IMR-90 (cell line): ENCODE measurements at regions not wholly inside any gene's neighbourhood (a gene's known extent, or its start where the extent isn't known, plus 50 kb on each side); places are given as distances from the start of the nearest gene placed in this dataset.

Source experiments
- ATAC-seq: fragments of 200-7000 bp; cut with Tn5 transposase; 2 replicates; pipeline ENCODE4 v1.9.1; 2020; ENCODE audit warnings: low read depth, mild to moderate bottlenecking, moderate library complexity
- BruUV-seq: library from RNA; stranded (reverse); fragments of 400-500 nt; replicated peaks from 2 replicates; lab custom pipeline; 2021; lab: Mats Ljungman, UMichigan
- CTCF ChIA-PET: fragments of 300-600 bp; formaldehyde crosslinking; extraction: SDS; loops from one replicate; lab custom pipeline; 2021; ENCODE audit warnings: antibody characterized with exemption; lab: Yijun Ruan, JAX
- POLR2A ChIA-PET: fragments of 300-600 bp; sonication (Branson Sonifier 250); formaldehyde crosslinking; loops from one replicate; lab custom pipeline; 2022; ENCODE audit warnings: antibody characterized with exemption; ENCODE audit not compliant: unreplicated experiment; lab: Charles Lee
- DNase-seq: peaks from one replicate; pipeline ENCODE4 v3.0.0; 2013
- H2AFZ ChIP-seq: replicated peaks from 2 replicates; pipeline ENCODE3; 2013; ENCODE audit warnings: low read length, mild to moderate bottlenecking; ENCODE audit not compliant: poor library complexity
- H2AK5ac ChIP-seq: 2 replicates; pipeline ENCODE4 v1.6.1; 2013; ENCODE audit warnings: low read depth, low read length, inconsistent platforms
- H2AK9ac ChIP-seq: replicated peaks from 2 replicates; pipeline ENCODE3; 2013; ENCODE audit warnings: mild to moderate bottlenecking, low read depth, low read length, moderate library complexity; ENCODE audit not compliant: poor library complexity
- H2BK120ac ChIP-seq: 2 replicates; pipeline ENCODE4 v1.6.1; 2013; ENCODE audit warnings: low read depth, low read length, inconsistent platforms
- H2BK15ac ChIP-seq: 3 replicates; pipeline ENCODE4 v1.6.1; 2013; ENCODE audit warnings: low read depth, low read length, inconsistent platforms
- H2BK20ac ChIP-seq: 2 replicates; pipeline ENCODE4 v1.6.1; 2013; ENCODE audit warnings: low read depth, mild to moderate bottlenecking, inconsistent platforms, low read length, moderate library complexity
- H2BK5ac ChIP-seq: 2 replicates; pipeline ENCODE4 v1.6.1; 2013; ENCODE audit warnings: mild to moderate bottlenecking, low read depth, low read length, inconsistent platforms; ENCODE audit not compliant: poor library complexity, severe bottlenecking
- H3K14ac ChIP-seq: replicated peaks from 2 replicates; pipeline ENCODE4 v1.6.1; 2013; ENCODE audit warnings: low read depth, low read length, inconsistent platforms
- H3K18ac ChIP-seq: 2 replicates; pipeline ENCODE4 v1.6.1; 2013; ENCODE audit warnings: low read depth, low read length, control low read depth
- H3K23ac ChIP-seq: 2 replicates; pipeline ENCODE4 v1.6.1; 2013; ENCODE audit warnings: low read depth, low read length, inconsistent platforms
- H3K27ac ChIP-seq: 2 replicates; pipeline ENCODE4 v1.5.1; 2013; ENCODE audit warnings: mild to moderate bottlenecking, control low read depth, low read length; ENCODE audit not compliant: insufficient read depth
- H3K27me3 ChIP-seq: 2 replicates; pipeline ENCODE4 v1.6.1; 2013; ENCODE audit warnings: low read length; ENCODE audit not compliant: control insufficient read depth, insufficient read depth
- H3K36me3 ChIP-seq: 2 replicates; pipeline ENCODE4 v1.6.1; 2013; ENCODE audit warnings: low read length, mixed read lengths; ENCODE audit not compliant: control insufficient read depth, insufficient read depth
- H3K4ac ChIP-seq: 2 replicates; pipeline ENCODE4 v1.6.1; 2013; ENCODE audit warnings: low read depth, low read length, inconsistent platforms
- H3K4me1 ChIP-seq: 2 replicates; pipeline ENCODE4 v1.6.1; 2013; ENCODE audit warnings: low read length, mixed read lengths; ENCODE audit not compliant: control insufficient read depth, insufficient read depth
- H3K4me2 ChIP-seq: 2 replicates; pipeline ENCODE4 v1.6.1; 2013; ENCODE audit warnings: low read depth, mild to moderate bottlenecking, control low read depth, low read length, moderate library complexity
- H3K4me3 ChIP-seq: 2 replicates; pipeline ENCODE4 v1.5.1; 2013; ENCODE audit warnings: low read depth, mild to moderate bottlenecking, control low read depth, low read length, moderate library complexity; ENCODE audit not compliant: insufficient read depth
- H3K56ac ChIP-seq: 2 replicates; pipeline ENCODE4 v1.6.1; 2013; ENCODE audit warnings: low read length, inconsistent platforms; ENCODE audit not compliant: insufficient read depth; ENCODE audit errors: extremely low read depth
- H3K79me1 ChIP-seq, 2 experiments: 2 replicates each; pipeline ENCODE4 v1.6.1; 2013; ENCODE audit warnings: low read length in 2 of 2, inconsistent platforms in 1 of 2, low read depth in 1 of 2
- H3K9ac ChIP-seq: 2 replicates; pipeline ENCODE4 v1.6.1; 2013; ENCODE audit warnings: low read depth, low read length, control low read depth
- H3K9me1 ChIP-seq: 2 replicates; pipeline ENCODE4 v1.6.1; 2013; ENCODE audit warnings: low read length, inconsistent platforms; ENCODE audit not compliant: insufficient read depth
- H3K9me3 ChIP-seq: 2 replicates; pipeline ENCODE4 v1.6.1; 2013; ENCODE audit warnings: low read length; ENCODE audit not compliant: control insufficient read depth, insufficient read depth
- H4K20me1 ChIP-seq: 2 replicates; pipeline ENCODE4 v1.6.1; 2013; ENCODE audit warnings: low read length, inconsistent platforms; ENCODE audit not compliant: insufficient read depth
- H4K5ac ChIP-seq: 2 replicates; pipeline ENCODE4 v1.6.1; 2013; ENCODE audit warnings: mild to moderate bottlenecking, low read depth, low read length, control low read depth
- H4K8ac ChIP-seq, 2 experiments: 2 replicates each; pipeline ENCODE4 v1.6.1; 2013; ENCODE audit warnings: low read depth in 2 of 2, low read length in 2 of 2, control low read depth in 1 of 2, inconsistent platforms in 1 of 2
- H4K91ac ChIP-seq: 2 replicates; pipeline ENCODE4 v1.6.1; 2013; ENCODE audit warnings: low read depth, low read length, inconsistent platforms; ENCODE audit not compliant: insufficient read depth
- CHD1 ChIP-seq: IDR thresholded peaks from 2 replicates; pipeline ENCODE4 v1.6.1; 2012; ENCODE audit warnings: low read depth, low read length, improper control_type of control experiment
- MAZ ChIP-seq: IDR thresholded peaks from 2 replicates; pipeline ENCODE4 v1.6.1; 2012; ENCODE audit warnings: low read depth, mild to moderate bottlenecking, low read length, improper control_type of control experiment, moderate library complexity, borderline replicate concordance
- MXI1 ChIP-seq: IDR thresholded peaks from 2 replicates; pipeline ENCODE4 v1.6.1; 2012; ENCODE audit warnings: low read depth, mild to moderate bottlenecking, low read length, moderate library complexity, borderline replicate concordance
- NFE2L2 ChIP-seq: fragments of 150-350 bp; IDR thresholded peaks from 2 replicates; pipeline ENCODE4 v1.6.1; 2016; ENCODE audit warnings: low read depth, mild to moderate bottlenecking, low read length
- POLR2A ChIP-seq: IDR thresholded peaks from 2 replicates; pipeline ENCODE4 v1.6.1; 2012; ENCODE audit warnings: mild to moderate bottlenecking, low read depth, low read length
- RFX5 ChIP-seq: IDR thresholded peaks from 2 replicates; pipeline ENCODE4 v1.8.0; 2012; ENCODE audit warnings: low read depth, mild to moderate bottlenecking, low read length, moderate library complexity
- SMC3 ChIP-seq: fragments of 150-350 bp; IDR thresholded peaks from 2 replicates; pipeline ENCODE4 v1.6.1; 2016; ENCODE audit warnings: low read depth, mild to moderate bottlenecking, antibody characterized with exemption, low read length, moderate library complexity
- WGBS, 2 experiments: methylation state at CpG; one replicate each; pipeline versions ENCODE4 v1.1.5 to v1.1.7; 2013; ENCODE audit warnings: missing lambda C conversion rate in 2 of 2; ENCODE audit not compliant: insufficient read length in 1 of 2; ENCODE audit errors: extremely low coverage in 2 of 2; 5-methylcytosine and 5-hydroxymethylcytosine counted together
- dilution Hi-C: fragments of 300-500 bp; cut with HindIII; formaldehyde crosslinking; loops from one replicate; pipeline ENCODE4 v1.14.3; 2018; ENCODE audit warnings: low sequenced_read_pairs; ENCODE audit not compliant: unreplicated experiment
- in situ Hi-C: fragments of 300-500 bp; cut with MboI; formaldehyde crosslinking; loops from 3 replicates; pipeline ENCODE4 v1.14.3; 2019; ENCODE audit warnings: low sequenced_read_pairs, inconsistent platforms, mixed read lengths
- intact Hi-C: fragments of 100-400 bp; cut with micrococcal nuclease; formaldehyde crosslinking; loops from 2 replicates; pipeline ENCODE4 v1.10.0; 2022
- TF ChIP-seq, protein P1 (sequence below): conservative IDR thresholded peaks from 2 replicates; pipeline ENCODE4 v1.5.1; 2012; ENCODE audit warnings: mild to moderate bottlenecking, low read depth, low read length, improper control_type of control experiment

DNA sequence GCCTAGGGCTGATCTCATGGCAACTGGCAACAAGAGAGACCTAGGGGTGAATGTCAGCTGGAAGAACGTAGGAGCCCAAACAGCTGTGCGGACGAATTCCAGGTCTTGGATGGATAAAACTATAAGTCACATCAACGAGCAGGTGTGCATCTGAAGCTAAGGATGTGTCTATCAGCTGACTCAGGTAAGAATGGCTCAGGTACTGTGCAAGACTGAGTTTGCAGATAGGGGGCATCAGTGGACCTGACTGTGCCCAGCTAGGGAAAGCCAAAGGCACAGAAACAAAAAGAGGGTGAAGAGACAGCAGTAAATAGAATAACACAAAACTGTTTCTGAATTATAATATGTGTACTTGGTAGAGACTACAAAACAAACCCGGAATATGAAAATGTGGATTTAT, 357.3 kb downstream of the ZEB2 start:
- Histone ChIP-seq H3K56ac (no peak overlapping the region), H3K4me2 (no peak overlapping the region), H3K79me1 (no peaks in the 10 kb centered on the region), H3K4me1 (no peaks in the 10 kb centered on the region), H3K4ac (no peak overlapping the region), H3K9me3 (no peaks in the 10 kb centered on the region), H2BK20ac (no peak overlapping the region), H2BK120ac (no peak overlapping the region), H4K91ac (no peak overlapping the region), H3K14ac (no peak overlapping the region), H2AFZ (no peak overlapping the region), H3K18ac (no peak overlapping the region), H4K5ac (no peak overlapping the region), H3K36me3 (no peaks in the 10 kb centered on the region), H3K9me1 (no peaks in the 10 kb centered on the region), H4K8ac (no peak overlapping the region), H4K20me1 (no peaks in the 10 kb centered on the region), H3K4me3 (no peak overlapping the region), H3K27me3 (no peaks in the 10 kb centered on the region), H3K27ac (no peak overlapping the region), H2AK5ac (no peak overlapping the region), H2AK9ac (no peak overlapping the region), H3K23ac (no peak overlapping the region), H2BK15ac (no peak overlapping the region), H2BK5ac (no peak overlapping the region), H3K9ac (no peak overlapping the region)
- POLR2A ChIA-PET = no interaction called here
- intact Hi-C loops = no loop called here
- BruUV-seq = no TSS peak
- DNase-seq (no peak), ATAC-seq (no peak)
- no peak for TF ChIP-seq MXI1
- no peak for TF ChIP-seq RFX5
- TF ChIP-seq, protein P1, sequence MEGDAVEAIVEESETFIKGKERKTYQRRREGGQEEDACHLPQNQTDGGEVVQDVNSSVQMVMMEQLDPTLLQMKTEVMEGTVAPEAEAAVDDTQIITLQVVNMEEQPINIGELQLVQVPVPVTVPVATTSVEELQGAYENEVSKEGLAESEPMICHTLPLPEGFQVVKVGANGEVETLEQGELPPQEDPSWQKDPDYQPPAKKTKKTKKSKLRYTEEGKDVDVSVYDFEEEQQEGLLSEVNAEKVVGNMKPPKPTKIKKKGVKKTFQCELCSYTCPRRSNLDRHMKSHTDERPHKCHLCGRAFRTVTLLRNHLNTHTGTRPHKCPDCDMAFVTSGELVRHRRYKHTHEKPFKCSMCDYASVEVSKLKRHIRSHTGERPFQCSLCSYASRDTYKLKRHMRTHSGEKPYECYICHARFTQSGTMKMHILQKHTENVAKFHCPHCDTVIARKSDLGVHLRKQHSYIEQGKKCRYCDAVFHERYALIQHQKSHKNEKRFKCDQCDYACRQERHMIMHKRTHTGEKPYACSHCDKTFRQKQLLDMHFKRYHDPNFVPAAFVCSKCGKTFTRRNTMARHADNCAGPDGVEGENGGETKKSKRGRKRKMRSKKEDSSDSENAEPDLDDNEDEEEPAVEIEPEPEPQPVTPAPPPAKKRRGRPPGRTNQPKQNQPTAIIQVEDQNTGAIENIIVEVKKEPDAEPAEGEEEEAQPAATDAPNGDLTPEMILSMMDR = 0 out of 2 replicates have a peak, but pooled peaks have one; percentile 5
- no peak for TF ChIP-seq NFE2L2
- no peak for TF ChIP-seq POLR2A
- TF ChIP-seq SMC3 = no peak
- no peak for TF ChIP-seq MAZ
- TF ChIP-seq CHD1 = no peak
- CTCF ChIA-PET = no interaction called here
- in situ Hi-C loops = no loop called here
- no CpG with 5 or more reads among the region's 5 CpGs for WGBS, 2 experiments
- dilution Hi-C loops = no loop called here
